OCI-LY3 (cell line): ENCODE measurements at regions not wholly inside any gene's neighbourhood (a gene's known extent, or its start where the extent isn't known, plus 50 kb on each side); places are given as distances from the start of the nearest gene placed in this dataset.

Experiments used
- H2AFZ ChIP-seq: fragments of 200-600, 300-600 bp; shearing (Covaris generic); 2 replicates; pipeline ENCODE4 v1.6.0; 2014; ENCODE audit warnings: antibody characterized with exemption, low read depth, low read length
- H3K27ac ChIP-seq: fragments of 200-600, 300-600 bp; sonication (generic); 2 replicates; pipeline ENCODE4 v1.5.1; 2014; ENCODE audit warnings: mild to moderate bottlenecking, low read length, moderate library complexity, mixed read lengths
- H3K27me3 ChIP-seq: fragments of 200-600, 300-600 bp; sonication (generic); 2 replicates; pipeline ENCODE4 v1.6.1; 2014; ENCODE audit warnings: low read depth, low read length, mixed read lengths
- H3K36me3 ChIP-seq: fragments of 200-600, 300-600 bp; sonication (generic); replicated peaks from 2 replicates; pipeline ENCODE3; 2014; ENCODE audit warnings: low read depth, low read length, mixed read lengths
- H3K4me1 ChIP-seq: fragments of 300-600, 200-600 bp; sonication (generic); 2 replicates; pipeline ENCODE4 v1.6.1; 2014; ENCODE audit warnings: low read length, mixed read lengths
- H3K4me2 ChIP-seq: fragments of 200-600, 300-600 bp; sonication (generic); 2 replicates; pipeline ENCODE4 v1.6.1; 2014; ENCODE audit warnings: low read length, mixed read lengths
- H3K4me3 ChIP-seq: fragments of 300-600, 200-600 bp; sonication (generic); 2 replicates; pipeline ENCODE4 v1.5.1; 2014; ENCODE audit warnings: antibody characterized with exemption, mild to moderate bottlenecking, low read length, moderate library complexity
- H3K79me2 ChIP-seq: fragments of 300-600, 200-600 bp; shearing (Covaris generic); 2 replicates; pipeline ENCODE4 v1.6.1; 2014; ENCODE audit warnings: mild to moderate bottlenecking, low read length, mixed read lengths
- H3K9ac ChIP-seq: fragments of 300-600, 200-600 bp; shearing (Covaris generic); 2 replicates; pipeline ENCODE4 v1.6.0; 2014; ENCODE audit warnings: mild to moderate bottlenecking, low read length, moderate library complexity
- H3K9me3 ChIP-seq: fragments of 200-600, 300-600 bp; shearing (Covaris generic); 2 replicates; pipeline ENCODE4 v1.6.1; 2014; ENCODE audit warnings: low read length, mixed read lengths; ENCODE audit not compliant: insufficient read depth
- H4K20me1 ChIP-seq: fragments of 200-600, 300-600 bp; sonication (generic); 2 replicates; pipeline ENCODE4 v1.6.1; 2016; ENCODE audit warnings: low read length, mixed read lengths; ENCODE audit not compliant: insufficient read depth
- EZH2phosphoT487 ChIP-seq: fragments of 200-600 bp; shearing (Covaris generic); IDR thresholded peaks from 2 replicates; pipeline ENCODE4 v1.6.1; 2018; ENCODE audit warnings: antibody characterized with exemption, mixed run types, low read depth
- TF ChIP-seq, protein P1 (sequence below): fragments of 200-600, 300-600 bp; sonication (generic); IDR thresholded peaks from 2 replicates; pipeline ENCODE4 v1.5.1; 2014; ENCODE audit warnings: antibody characterized with exemption, low read length, low read depth

DNA sequence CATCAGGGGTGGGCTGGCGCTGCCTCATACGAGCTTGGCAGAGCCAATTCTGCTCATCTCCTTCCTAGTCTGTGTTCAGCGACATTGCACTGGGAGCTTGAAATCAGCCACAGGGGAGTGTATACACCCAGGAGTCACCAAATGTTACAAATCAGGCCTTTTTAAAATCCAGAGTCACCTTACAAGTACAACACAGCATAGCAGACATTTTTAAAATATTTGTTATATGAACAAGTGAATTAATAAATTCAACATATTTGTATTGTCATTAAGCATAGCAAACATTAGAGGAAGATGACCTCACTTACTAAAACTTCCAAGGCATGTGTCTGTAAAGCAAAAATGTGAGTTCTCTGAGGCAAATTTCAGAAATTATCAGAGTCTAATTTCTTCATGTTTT is 210.0 kb downstream of the HLX start:
- Histone ChIP-seq H3K4me2 (no peak overlapping the region), H3K27me3 (no peaks in the 10 kb centered on the region), H4K20me1 (no peaks in the 10 kb centered on the region), H2AFZ (no peak overlapping the region), H3K27ac (no peak overlapping the region), H3K4me1 (peaks cover 5% of the 10 kb centered on the region), H3K36me3 (no peaks in the 10 kb centered on the region), H3K79me2 (no peaks in the 10 kb centered on the region), H3K4me3 (no peak overlapping the region), H3K9me3 (no peaks in the 10 kb centered on the region), H3K9ac (no peak overlapping the region)
- TF ChIP-seq, protein P1, sequence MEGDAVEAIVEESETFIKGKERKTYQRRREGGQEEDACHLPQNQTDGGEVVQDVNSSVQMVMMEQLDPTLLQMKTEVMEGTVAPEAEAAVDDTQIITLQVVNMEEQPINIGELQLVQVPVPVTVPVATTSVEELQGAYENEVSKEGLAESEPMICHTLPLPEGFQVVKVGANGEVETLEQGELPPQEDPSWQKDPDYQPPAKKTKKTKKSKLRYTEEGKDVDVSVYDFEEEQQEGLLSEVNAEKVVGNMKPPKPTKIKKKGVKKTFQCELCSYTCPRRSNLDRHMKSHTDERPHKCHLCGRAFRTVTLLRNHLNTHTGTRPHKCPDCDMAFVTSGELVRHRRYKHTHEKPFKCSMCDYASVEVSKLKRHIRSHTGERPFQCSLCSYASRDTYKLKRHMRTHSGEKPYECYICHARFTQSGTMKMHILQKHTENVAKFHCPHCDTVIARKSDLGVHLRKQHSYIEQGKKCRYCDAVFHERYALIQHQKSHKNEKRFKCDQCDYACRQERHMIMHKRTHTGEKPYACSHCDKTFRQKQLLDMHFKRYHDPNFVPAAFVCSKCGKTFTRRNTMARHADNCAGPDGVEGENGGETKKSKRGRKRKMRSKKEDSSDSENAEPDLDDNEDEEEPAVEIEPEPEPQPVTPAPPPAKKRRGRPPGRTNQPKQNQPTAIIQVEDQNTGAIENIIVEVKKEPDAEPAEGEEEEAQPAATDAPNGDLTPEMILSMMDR: no peak
- no peak for TF ChIP-seq EZH2phosphoT487

DNA sequence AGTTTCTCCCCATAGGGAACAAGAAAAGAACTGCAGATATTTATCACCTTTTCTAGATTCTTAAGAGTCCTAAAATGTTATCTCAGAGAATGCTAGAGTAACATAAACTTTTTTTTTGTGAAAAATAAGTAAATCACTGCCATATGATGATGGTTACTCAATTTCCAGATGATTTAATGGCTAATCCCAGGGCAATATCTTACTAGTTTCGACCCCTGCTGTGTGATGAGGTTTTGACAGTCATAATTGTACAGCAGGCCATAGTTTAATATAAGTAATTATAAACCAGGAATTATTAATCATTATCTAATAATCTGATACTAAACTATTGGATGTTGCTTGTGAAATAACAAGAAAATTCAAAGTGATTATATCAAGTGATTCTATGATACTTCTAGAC is 210.6 kb downstream of the HLX start:
- Histone ChIP-seq H3K27ac (no peak overlapping the region), H3K4me3 (no peak overlapping the region), H4K20me1 (no peaks in the 10 kb centered on the region), H3K36me3 (no peaks in the 10 kb centered on the region), H2AFZ (no peak overlapping the region), H3K9ac (no peak overlapping the region), H3K79me2 (no peaks in the 10 kb centered on the region), H3K9me3 (no peaks in the 10 kb centered on the region), H3K4me2 (no peak overlapping the region), H3K4me1 (no peaks in the 10 kb centered on the region; the same call in 1 of the 2 replicates), H3K27me3 (no peaks in the 10 kb centered on the region)
- no peak for TF ChIP-seq EZH2phosphoT487
- TF ChIP-seq, protein P1: no peak

DNA sequence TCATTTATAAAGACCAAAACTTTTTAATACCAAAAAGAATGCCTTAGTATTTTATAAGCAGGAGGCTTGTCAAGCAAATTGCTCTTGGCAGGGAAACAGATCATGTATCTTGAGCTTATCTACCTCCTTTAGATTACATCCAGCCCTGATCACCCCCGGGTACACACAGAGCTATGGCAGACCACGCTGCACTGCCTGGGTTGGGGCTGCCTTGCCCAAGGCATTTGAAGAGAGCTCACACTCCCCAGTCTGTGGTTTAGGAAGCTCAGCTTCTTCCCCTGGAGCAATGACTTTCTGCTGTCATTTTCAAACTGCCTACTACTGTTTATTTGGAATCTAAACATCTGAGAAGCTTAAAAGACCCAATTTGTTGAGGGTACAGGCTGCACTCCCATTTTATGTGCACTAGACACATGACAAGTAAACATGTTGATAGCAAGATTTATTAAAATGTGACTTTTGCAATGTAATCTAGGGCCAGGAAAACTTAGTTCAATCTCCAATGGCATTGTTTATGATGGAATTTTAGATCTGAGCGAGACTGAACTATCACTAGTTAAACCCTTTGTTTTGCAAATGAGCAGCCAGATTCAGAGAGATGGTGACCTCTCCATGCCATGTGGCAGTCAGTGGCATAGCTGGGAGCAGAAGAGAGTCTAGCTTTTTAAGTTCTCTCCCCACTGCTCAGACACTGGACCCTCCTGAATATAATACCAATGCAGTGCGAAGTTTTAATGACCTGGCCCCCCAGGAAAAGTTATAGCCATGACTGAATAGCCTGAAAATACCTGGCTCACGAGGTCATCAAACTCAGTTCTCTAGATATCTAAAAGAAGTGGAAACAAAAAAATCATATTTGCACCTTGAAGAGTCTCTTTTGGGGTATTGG is 214.9 kb downstream of the HLX start:
- Histone ChIP-seq H3K4me3 (no peak overlapping the region), H3K27ac (no peak overlapping the region), H3K36me3 (peaks cover 7% of the 10 kb centered on the region), H3K79me2 (no peaks in the 10 kb centered on the region), H3K4me2 (no peak overlapping the region), H4K20me1 (no peaks in the 10 kb centered on the region), H3K27me3 (no peaks in the 10 kb centered on the region), H3K4me1 (peaks cover 10% of the 10 kb centered on the region), H3K9ac (no peak overlapping the region), H3K9me3 (no peaks in the 10 kb centered on the region), H2AFZ (no peak overlapping the region)
- no peak for TF ChIP-seq EZH2phosphoT487
- TF ChIP-seq, protein P1: no peak

DNA sequence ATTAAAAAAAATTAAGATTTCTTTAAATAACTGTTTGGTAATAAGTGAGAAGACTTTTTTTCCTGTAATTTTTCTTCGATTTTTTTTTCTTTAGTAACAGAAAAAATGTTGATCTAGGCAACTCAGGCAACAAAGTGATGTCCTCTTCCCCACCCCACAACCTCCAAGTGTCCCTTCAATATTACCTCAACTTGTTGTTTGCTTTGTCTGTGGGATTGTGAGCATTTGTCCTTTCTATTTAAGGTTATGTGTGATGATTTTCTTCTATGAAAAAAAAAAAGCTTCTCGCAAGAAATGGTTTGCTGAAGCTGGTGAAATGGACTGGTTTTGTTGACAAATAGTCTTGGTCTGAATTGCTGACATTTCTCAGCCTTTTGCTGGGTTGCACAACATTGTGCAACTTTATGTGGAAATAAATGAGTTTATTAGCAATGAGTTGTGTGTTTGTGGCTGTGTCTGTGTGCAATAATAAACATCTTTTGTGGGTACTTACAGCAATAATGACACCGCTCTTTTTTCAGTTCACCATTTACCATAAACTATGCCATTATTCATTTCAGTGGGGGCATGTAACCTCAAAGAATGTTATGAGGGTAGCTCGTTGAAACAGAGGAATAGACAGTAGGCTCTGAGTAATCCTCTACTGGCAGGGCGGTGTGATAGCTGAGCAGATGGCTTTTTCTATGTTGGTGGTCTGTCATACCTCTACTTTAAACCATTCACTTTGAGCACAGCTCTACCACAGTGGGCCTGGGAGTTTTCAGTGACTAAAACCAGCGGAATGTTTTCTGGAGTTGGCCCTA is 218.4 kb downstream of the HLX start:
- peaks cover 14% of the 10 kb centered on the region for H3K4me1 ChIP-seq
- TF ChIP-seq, protein P1: no peak
- TF ChIP-seq EZH2phosphoT487: no peak
- peaks cover 12% of the 10 kb centered on the region for H3K36me3 ChIP-seq
- no peak overlapping the region for H2AFZ ChIP-seq
- H3K9me3 ChIP-seq: no peaks in the 10 kb centered on the region
- no peak overlapping the region for H3K4me2 ChIP-seq
- H3K9ac ChIP-seq: no peak overlapping the region
- H3K27ac ChIP-seq: no peak overlapping the region
- no peak overlapping the region for H3K4me3 ChIP-seq
- H3K79me2 ChIP-seq: no peaks in the 10 kb centered on the region
- no peaks in the 10 kb centered on the region for H4K20me1 ChIP-seq
- no peaks in the 10 kb centered on the region for H3K27me3 ChIP-seq
